Stimulated activated CD4-positive, alpha-beta T cell treated with anti-CD3 and anti-CD28 coated beads, Interleukin-15, amount 100 ng/mL, for 24 hours (primary cell): ENCODE measurements at regions not wholly inside any gene's neighbourhood (a gene's known extent, or its start where the extent isn't known, plus 50 kb on each side); places are given as distances from the start of the nearest gene placed in this dataset.
"Not testable (repeated sequence)": the region's sequence is repeated elsewhere in the genome, so short reads cannot be mapped to it uniquely, and the experiment has no call there.

Source experiments
- DNase-seq: peaks from one replicate; pipeline ENCODE4 v3.0.0-alpha.2; 2020

GRCh38 chr6:43898358-43899131 lies 128.5 kb downstream of the VEGFA start:
- DNase-seq: no peak

- DNase-seq: no peak
Observed at GRCh38 chr6:43897571-43898302, 127.7 kb downstream of the VEGFA start.

GRCh38 chr6:43896329-43897255 lies 126.6 kb downstream of the VEGFA start:
- no peak for DNase-seq

GRCh38 chr6:43895656-43896328 lies 125.8 kb downstream of the VEGFA start:
- no peak for DNase-seq

- DNase-seq: no peak
Observed at GRCh38 chr6:43893073-43893472, 123.1 kb downstream of the VEGFA start.

GRCh38 chr6:43891072-43891870 lies 121.3 kb downstream of the VEGFA start:
- DNase-seq: no peak

GRCh38 chr6:43890197-43891062 lies 120.4 kb downstream of the VEGFA start:
- no peak for DNase-seq

GRCh38 chr6:43887906-43888683 lies 118.1 kb downstream of the VEGFA start:
- DNase-seq: no peak

GRCh38 chr6:43887340-43887858 lies 117.4 kb downstream of the VEGFA start:
- DNase-seq: no peak

GRCh38 chr6:43886717-43887339 lies 116.8 kb downstream of the VEGFA start:
- DNase-seq: no peak

GRCh38 chr6:43886067-43886461 lies 116.1 kb downstream of the VEGFA start:
- no peak for DNase-seq

GRCh38 chr6:43885399-43886066 lies 115.5 kb downstream of the VEGFA start:
- DNase-seq: no peak

GRCh38 chr6:43884652-43885022 lies 114.6 kb downstream of the VEGFA start:
- no peak for DNase-seq

- no peak for DNase-seq
Observed at GRCh38 chr6:43883847-43884651, 114.0 kb downstream of the VEGFA start.

GRCh38 chr6:43882690-43883448 lies 112.9 kb downstream of the VEGFA start:
- DNase-seq: not testable (repeated sequence)

- DNase-seq: no peak
Observed at GRCh38 chr6:43880236-43881137, 110.5 kb downstream of the VEGFA start.
